Activated CD4-positive, alpha-beta T cell treated with anti-CD3 and anti-CD28 coated beads, Interleukin-2, amount 50 U/mL, for 24 hours (primary cell): ENCODE measurements at regions not wholly inside any gene's neighbourhood (a gene's known extent, or its start where the extent isn't known, plus 50 kb on each side); places are given as distances from the start of the nearest gene placed in this dataset.

ENCODE experiments used
- DNase-seq, 2 donors: peaks; one replicate each; pipeline ENCODE4 v3.0.0-alpha.2; 2020; ENCODE audit warnings: low read depth in 1 of 2, low spot score in 1 of 2

- DNase-seq, result no peak
Observed at GRCh38 chr15:79373113-79373512, 59.0 kb upstream of the MINAR1 start.

DNA sequence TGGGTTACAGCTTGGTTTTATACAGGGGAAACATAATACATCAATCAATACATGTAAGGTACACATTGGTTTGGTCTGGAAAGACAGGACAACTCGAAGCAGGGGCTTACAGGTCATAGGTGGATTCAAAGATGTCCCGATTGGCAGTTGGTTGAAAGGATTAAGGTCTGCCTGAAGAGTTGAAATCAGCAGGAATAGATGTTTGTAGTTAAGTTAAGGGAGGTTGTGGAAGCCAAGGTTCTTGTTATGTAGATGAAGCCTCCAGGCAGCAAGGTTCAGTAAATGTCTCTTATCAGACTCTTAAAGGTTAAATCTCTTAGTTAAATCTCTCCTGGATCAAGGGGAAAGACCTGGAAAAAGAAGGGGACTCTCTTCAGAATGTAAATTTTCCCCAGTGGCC, 58.4 kb upstream of the MINAR1 start:
- no peak for DNase-seq

GRCh38 chr15:79376383-79376782, 55.8 kb upstream of the MINAR1 start:
- DNase-seq, result no peak

GRCh38 chr15:79378394-79379109, 53.6 kb upstream of the MINAR1 start:
- DNase-seq, result no peak

- DNase-seq, result peak; percentile 57 to 63
Observed at GRCh38 chr15:79380755-79381497, 51.2 kb upstream of the MINAR1 start.

- no peak for DNase-seq
Observed at GRCh38 chr15:79381593-79381992, 50.5 kb upstream of the MINAR1 start.
